Mesenchymal stem cell (in vitro differentiated cells and primary cell): ENCODE measurements at regions not wholly inside any gene's neighbourhood (a gene's known extent, or its start where the extent isn't known, plus 50 kb on each side); places are given as distances from the start of the nearest gene placed in this dataset.

ENCODE experiments used
- DNase-seq: peaks from one replicate; pipeline ENCODE4 v3.0.0-alpha.2; 2013
- H2AFZ ChIP-seq: one replicate; pipeline ENCODE4 v1.6.1; 2013; ENCODE audit warnings: low read depth, mild to moderate bottlenecking, control low read depth, inconsistent platforms, low read length, moderate library complexity
- H2AK5ac ChIP-seq: 2 replicates; pipeline ENCODE4 v1.6.1; 2013; ENCODE audit warnings: low read length, moderate library complexity, mild to moderate bottlenecking, inconsistent platforms; ENCODE audit not compliant: severe bottlenecking
- H2BK120ac ChIP-seq: one replicate; pipeline ENCODE4 v1.6.1; 2013; ENCODE audit warnings: low read depth, mild to moderate bottlenecking, inconsistent platforms, low read length, moderate library complexity
- H2BK12ac ChIP-seq, 2 experiments: one replicate each; pipeline ENCODE4 v1.6.1; 2013; ENCODE audit warnings: inconsistent platforms in 2 of 2, low read length in 2 of 2, mild to moderate bottlenecking in 2 of 2, moderate library complexity in 2 of 2, control low read depth in 1 of 2
- H2BK15ac ChIP-seq: one replicate; pipeline ENCODE4 v1.6.1; 2013; ENCODE audit warnings: mild to moderate bottlenecking, low read depth, inconsistent platforms; ENCODE audit not compliant: poor library complexity, severe bottlenecking
- H2BK5ac ChIP-seq: 2 replicates; pipeline ENCODE4 v1.6.1; 2013; ENCODE audit warnings: low read depth, mild to moderate bottlenecking, low read length, control low read depth, inconsistent platforms; ENCODE audit not compliant: poor library complexity, severe bottlenecking
- H3K14ac ChIP-seq, 2 experiments: one replicate each; pipeline ENCODE4 v1.6.1; 2013; ENCODE audit warnings: inconsistent platforms in 2 of 2, low read length in 2 of 2, control low read depth in 1 of 2, mild to moderate bottlenecking in 1 of 2, moderate library complexity in 1 of 2
- H3K18ac ChIP-seq, 2 experiments: one replicate each; pipeline ENCODE4 v1.6.1; 2013; ENCODE audit warnings: inconsistent platforms in 2 of 2, low read length in 2 of 2, control low read depth in 1 of 2, low read depth in 1 of 2, mild to moderate bottlenecking in 1 of 2
- H3K23ac ChIP-seq, 2 experiments: one replicate each; pipeline ENCODE4 v1.6.1; 2013; ENCODE audit warnings: inconsistent platforms in 2 of 2, low read length in 2 of 2, mild to moderate bottlenecking in 2 of 2, moderate library complexity in 2 of 2, control low read depth in 1 of 2
- H3K27ac ChIP-seq: 2 replicates; pipeline ENCODE4 v1.5.1; 2013; ENCODE audit warnings: mild to moderate bottlenecking, moderate library complexity, low read length, control low read depth, inconsistent platforms; ENCODE audit not compliant: poor library complexity, severe bottlenecking
- H3K27me3 ChIP-seq, 2 experiments: 2 replicates each; pipeline versions ENCODE4 v1.6.1 to v1.7.0; 2013; ENCODE audit warnings: low read length in 2 of 2, mild to moderate bottlenecking in 2 of 2, moderate library complexity in 2 of 2, control low read depth in 1 of 2, inconsistent platforms in 1 of 2; ENCODE audit not compliant: control insufficient read depth in 1 of 2, insufficient read depth in 1 of 2
- H3K36me3 ChIP-seq, 2 experiments: 2 replicates each; pipeline versions ENCODE4 v1.6.1 to v1.7.0; 2013; ENCODE audit warnings: low read length in 2 of 2, control low read depth in 1 of 2, inconsistent platforms in 1 of 2, low read depth in 1 of 2, mild to moderate bottlenecking in 1 of 2; ENCODE audit not compliant: insufficient read depth in 2 of 2, control insufficient read depth in 1 of 2
- H3K4ac ChIP-seq, 2 experiments: one replicate each; pipeline ENCODE4 v1.6.1; 2013; ENCODE audit warnings: inconsistent platforms in 2 of 2, low read length in 2 of 2, mild to moderate bottlenecking in 2 of 2, moderate library complexity in 2 of 2, control low read depth in 1 of 2, low read depth in 1 of 2
- H3K4me1 ChIP-seq: 2 replicates; pipeline ENCODE4 v1.6.1; 2013; ENCODE audit warnings: low read depth, low read length, control low read depth; ENCODE audit not compliant: control insufficient read depth, insufficient read depth
- H3K4me2 ChIP-seq: 2 replicates; pipeline ENCODE4 v1.6.1; 2013; ENCODE audit warnings: low read length, mild to moderate bottlenecking, inconsistent platforms; ENCODE audit not compliant: poor library complexity, severe bottlenecking
- H3K4me3 ChIP-seq, 2 experiments: 2 replicates each; pipeline versions ENCODE4 v1.5.1 to v1.7.0; 2013; ENCODE audit warnings: low read length in 2 of 2, mild to moderate bottlenecking in 2 of 2, control low read depth in 1 of 2, low read depth in 1 of 2; ENCODE audit not compliant: insufficient read depth in 1 of 2
- H3K79me1 ChIP-seq: replicated peaks from 2 replicates; pipeline ENCODE4 v1.6.1; 2013; ENCODE audit warnings: mild to moderate bottlenecking, control low read depth, low read length, inconsistent platforms; ENCODE audit not compliant: poor library complexity, severe bottlenecking
- H3K9ac ChIP-seq: 2 replicates; pipeline ENCODE4 v1.7.0; 2013; ENCODE audit warnings: mild to moderate bottlenecking, low read length, moderate library complexity
- H3K9me3 ChIP-seq: 2 replicates; pipeline ENCODE4 v1.7.0; 2013; ENCODE audit warnings: mild to moderate bottlenecking, low read length; ENCODE audit not compliant: control insufficient read depth
- H4K8ac ChIP-seq: one replicate; pipeline ENCODE4 v1.6.1; 2013; ENCODE audit warnings: inconsistent platforms, mild to moderate bottlenecking, low read length, moderate library complexity
- H4K91ac ChIP-seq: one replicate; pipeline ENCODE4 v1.6.1; 2013; ENCODE audit warnings: mild to moderate bottlenecking, low read length, inconsistent platforms
- WGBS: methylation state at CpG from one replicate; pipeline ENCODE4 v1.1.7; 2013; ENCODE audit warnings: mixed read lengths; 5-methylcytosine and 5-hydroxymethylcytosine counted together

DNA sequence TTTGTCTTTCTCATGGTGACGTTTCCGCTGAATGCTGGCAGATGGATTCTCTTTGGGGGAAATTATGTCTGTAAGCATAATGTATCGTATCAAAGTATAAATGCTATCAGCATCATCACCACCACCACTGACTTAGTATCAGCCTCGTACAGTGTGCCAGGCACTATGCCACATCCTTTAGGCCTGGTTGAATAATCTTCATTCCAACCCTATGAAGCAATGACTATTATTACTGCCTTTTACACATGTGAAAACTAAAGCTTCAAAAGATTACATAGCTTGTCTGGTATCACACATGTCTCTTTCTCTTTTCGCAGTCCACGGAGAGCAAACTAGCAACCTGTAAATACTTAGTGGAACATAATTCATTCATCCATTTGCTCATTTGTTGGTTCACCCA, 166.7 kb upstream of the PRICKLE2 start:
- WGBS, result 94% methylated on average over 4 of the region's 6 CpGs
- Histone ChIP-seq H3K14ac (no peak overlapping the region), H2BK5ac (no peak overlapping the region), H4K8ac (no peak overlapping the region), H3K4me2 (no peak overlapping the region), H3K27ac (no peak overlapping the region), H3K23ac (no peak overlapping the region), H2AK5ac (peak overlapping the region; percentile 56), H3K9me3 (no peaks in the 10 kb centered on the region), H2BK15ac (no peak overlapping the region), H3K4me1 (peaks cover 3% of the 10 kb centered on the region), H3K27me3 (no peaks in the 10 kb centered on the region), H3K4ac (no peak overlapping the region), H3K36me3 (no peaks in the 10 kb centered on the region), H3K9ac (no peak overlapping the region), H3K4me3 (no peak overlapping the region), H3K79me1 (no peaks in the 10 kb centered on the region), H2BK12ac (peak overlapping the region in 1 of 2 experiments; percentile 13), H4K91ac (no peak overlapping the region), H2BK120ac (no peak overlapping the region), H3K18ac (no peak overlapping the region), H2AFZ (no peak overlapping the region)
- peak; percentile 11 for DNase-seq

GRCh38 chr3:64390893-64391292, 165.6 kb upstream of the PRICKLE2 start:
- Histone ChIP-seq H2AK5ac (no peak overlapping the region), H4K91ac (no peak overlapping the region), H3K79me1 (no peaks in the 10 kb centered on the region), H2BK12ac (no peak overlapping the region), H3K27ac (no peak overlapping the region), H3K23ac (no peak overlapping the region), H3K4me3 (no peak overlapping the region), H3K9me3 (no peaks in the 10 kb centered on the region), H3K14ac (no peak overlapping the region), H3K27me3 (no peaks in the 10 kb centered on the region), H2AFZ (no peak overlapping the region), H3K36me3 (no peaks in the 10 kb centered on the region), H3K4me2 (no peak overlapping the region), H3K9ac (no peak overlapping the region), H2BK120ac (no peak overlapping the region), H4K8ac (no peak overlapping the region), H3K4ac (no peak overlapping the region), H2BK5ac (no peak overlapping the region), H3K18ac (no peak overlapping the region), H2BK15ac (peak overlapping the region; percentile 36), H3K4me1 (peaks cover 1% of the 10 kb centered on the region)
- no peak for DNase-seq

DNA sequence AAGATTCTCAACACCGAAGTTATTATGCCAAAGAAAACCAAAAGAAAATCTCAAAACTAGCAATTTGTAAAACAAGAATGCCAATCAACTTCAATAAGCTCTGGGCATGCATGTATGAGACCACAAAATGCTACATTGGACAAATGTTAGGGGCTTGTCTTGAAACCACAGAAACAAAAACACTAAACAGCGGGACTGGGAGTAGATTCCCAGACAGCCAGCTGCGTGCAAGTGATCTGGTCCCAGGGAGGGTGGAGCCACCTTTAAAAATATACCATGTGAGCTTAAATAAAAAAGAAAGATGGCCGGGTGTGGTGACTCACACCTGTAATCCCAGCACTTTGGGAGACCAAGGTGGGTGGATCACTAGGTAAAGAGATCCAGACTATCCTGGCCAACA, 163.6 kb upstream of the PRICKLE2 start:
- no peak overlapping the region for H2BK12ac ChIP-seq
- H3K4ac ChIP-seq, result no peak overlapping the region
- no peaks in the 10 kb centered on the region for H3K27me3 ChIP-seq
- H3K79me1 ChIP-seq, result no peaks in the 10 kb centered on the region
- H3K18ac ChIP-seq, result no peak overlapping the region
- H2BK15ac ChIP-seq, result no peak overlapping the region
- H2AK5ac ChIP-seq, result no peak overlapping the region
- H3K27ac ChIP-seq, result no peak overlapping the region
- H3K9me3 ChIP-seq, result no peaks in the 10 kb centered on the region
- H3K36me3 ChIP-seq, result no peaks in the 10 kb centered on the region
- no peak overlapping the region for H3K14ac ChIP-seq
- H3K4me2 ChIP-seq, result no peak overlapping the region
- no peak overlapping the region for H3K9ac ChIP-seq
- H3K4me1 ChIP-seq, result peaks cover 1% of the 10 kb centered on the region
- H3K23ac ChIP-seq, result no peak overlapping the region
- no peak overlapping the region for H2BK120ac ChIP-seq
- 95% methylated on average over 4 of the region's 4 CpGs for WGBS
- no peak overlapping the region for H4K8ac ChIP-seq
- no peak overlapping the region for H2AFZ ChIP-seq
- DNase-seq, result peak; percentile 13
- no peak overlapping the region for H2BK5ac ChIP-seq
- H3K4me3 ChIP-seq, result no peak overlapping the region
- no peak overlapping the region for H4K91ac ChIP-seq

GRCh38 chr3:64387688-64388087, 162.4 kb upstream of the PRICKLE2 start:
- Histone ChIP-seq H2AFZ (no peak overlapping the region), H2BK5ac (no peak overlapping the region), H3K9me3 (no peaks in the 10 kb centered on the region), H3K4me3 (no peak overlapping the region), H3K79me1 (no peaks in the 10 kb centered on the region), H3K4ac (no peak overlapping the region), H3K14ac (no peak overlapping the region), H3K27ac (no peak overlapping the region), H3K4me1 (peaks cover 1% of the 10 kb centered on the region), H3K27me3 (no peaks in the 10 kb centered on the region), H4K8ac (no peak overlapping the region), H2BK15ac (no peak overlapping the region), H2BK12ac (no peak overlapping the region), H3K23ac (no peak overlapping the region), H3K9ac (no peak overlapping the region), H3K18ac (no peak overlapping the region), H4K91ac (no peak overlapping the region), H3K4me2 (no peak overlapping the region), H2AK5ac (no peak overlapping the region), H3K36me3 (no peaks in the 10 kb centered on the region), H2BK120ac (no peak overlapping the region)
- DNase-seq, result no peak
- WGBS, result 93% methylated on average over 4 of the region's 4 CpGs
